GM18519 (cell line): ENCODE measurements at regions not wholly inside any gene's neighbourhood (a gene's known extent, or its start where the extent isn't known, plus 50 kb on each side); places are given as distances from the start of the nearest gene placed in this dataset.

Experiments used
- ATAC-seq: cut with Tn5 transposase; IDR thresholded peaks from one replicate; pipeline ENCODE4 v1.9.1; 2021; ENCODE audit warnings: mild to moderate bottlenecking, moderate library complexity; ENCODE audit not compliant: unreplicated experiment, low FRiP score

- no peak for ATAC-seq
Observed at GRCh38 chr1:185377831-185378230, 60.8 kb upstream of the IVNS1ABP start.

- ATAC-seq: no peak
Observed at GRCh38 chr1:185376840-185377635, 60.0 kb upstream of the IVNS1ABP start.

- no peak for ATAC-seq
Observed at GRCh38 chr1:185376288-185376687, 59.2 kb upstream of the IVNS1ABP start.

- ATAC-seq: no peak
Observed at GRCh38 chr1:185375583-185375982, 58.5 kb upstream of the IVNS1ABP start.

- no peak for ATAC-seq
Observed at GRCh38 chr1:185373813-185374529, 56.9 kb upstream of the IVNS1ABP start.

DNA sequence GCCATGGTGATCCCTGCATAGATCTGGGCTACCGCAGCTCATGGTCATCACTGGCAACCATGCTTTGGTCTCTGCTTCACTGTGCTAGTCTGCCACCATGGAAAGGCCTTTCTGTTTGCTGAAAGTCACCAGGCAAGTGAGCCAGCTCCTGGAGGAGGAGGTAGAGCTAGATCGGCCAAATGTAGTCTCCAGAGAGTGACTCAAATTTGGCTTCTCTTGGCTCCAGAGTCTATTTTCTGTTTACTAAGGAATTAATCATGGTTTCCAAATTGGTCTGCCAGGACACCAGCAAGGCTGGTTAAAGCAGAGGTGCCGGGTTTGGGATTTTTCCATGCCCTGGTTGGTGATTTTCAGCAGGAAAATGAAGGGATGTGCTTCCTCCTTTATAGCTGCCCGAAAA, 52.7 kb upstream of the IVNS1ABP start:
- ATAC-seq: no peak

DNA sequence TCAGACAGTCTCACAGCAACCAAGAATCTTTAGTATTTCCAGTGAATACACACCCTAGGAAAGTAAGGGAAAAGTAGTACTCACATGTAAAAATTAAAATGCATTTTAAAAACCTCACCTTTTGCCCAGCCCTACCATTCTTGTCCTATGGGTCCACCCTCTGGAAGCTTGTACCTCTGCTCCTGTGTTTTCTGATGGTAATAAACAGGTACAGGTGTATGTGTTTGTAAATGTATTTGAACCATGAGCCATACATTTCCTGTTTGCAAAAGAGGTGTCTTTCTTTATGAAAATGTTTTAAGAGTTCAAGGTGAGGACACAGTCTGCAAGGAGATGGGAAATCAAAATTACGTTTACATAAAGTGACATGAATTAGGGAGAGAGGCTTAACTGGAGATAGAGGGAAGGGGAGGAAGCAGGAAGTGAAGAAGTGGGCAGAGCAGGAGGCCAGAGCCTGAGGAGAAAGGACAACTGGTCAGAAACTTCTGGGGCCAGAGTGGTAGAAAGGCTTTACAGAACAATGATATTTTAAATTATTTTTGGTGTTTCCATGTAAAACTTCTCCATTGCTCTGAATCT, 52.0 kb upstream of the IVNS1ABP start:
- no peak for ATAC-seq

GRCh38 chr1:185368313-185368855, 51.3 kb upstream of the IVNS1ABP start:
- no peak for ATAC-seq

DNA sequence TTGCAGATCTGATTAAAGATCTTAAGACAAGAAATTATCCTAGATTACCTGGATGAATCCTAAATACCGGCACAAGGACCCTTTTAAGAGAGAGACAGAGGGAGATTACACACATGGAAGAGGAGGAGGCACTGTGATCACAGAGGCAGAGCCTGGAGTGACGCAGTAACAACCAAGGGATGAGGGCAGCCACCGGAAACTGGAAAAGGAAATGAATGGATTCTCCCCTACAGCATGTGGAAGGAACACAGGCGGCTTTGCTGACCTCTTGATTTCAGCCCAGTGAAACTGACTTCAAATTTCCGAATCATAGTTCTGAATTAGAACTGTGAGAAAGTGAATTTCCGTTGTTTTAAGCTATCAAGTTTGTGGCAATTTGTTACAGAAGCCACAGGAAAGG, 50.2 kb upstream of the IVNS1ABP start:
- ATAC-seq: no peak
